SKM-1 (cell line): ENCODE measurements at regions not wholly inside any gene's neighbourhood (a gene's known extent, or its start where the extent isn't known, plus 50 kb on each side); places are given as distances from the start of the nearest gene placed in this dataset.

Source experiments
- DNase-seq: peaks from one replicate; lab custom pipeline; 2025; ENCODE audit not compliant: unreplicated experiment; lab: John Stamatoyannopoulos, UW

DNA sequence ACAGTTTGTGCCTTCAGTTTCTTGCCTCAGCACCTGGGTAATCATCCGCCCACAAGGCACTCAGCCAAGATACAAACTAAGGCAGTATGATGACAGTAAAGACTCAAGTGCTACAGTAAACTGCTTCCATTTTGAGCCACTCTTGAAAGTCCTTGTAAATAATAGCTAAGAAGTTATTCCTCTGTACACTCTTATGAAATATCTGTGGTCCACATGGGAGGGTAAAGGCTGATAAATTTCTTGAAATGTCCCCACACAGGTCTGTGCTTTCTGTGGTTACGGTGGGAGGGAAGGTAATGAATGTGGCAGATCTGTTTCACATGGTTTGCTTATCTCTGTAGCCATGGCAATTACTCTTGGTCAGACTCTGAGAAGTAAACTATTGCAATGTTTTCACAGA, 551.0 kb upstream of the ZWINT start:
- no peak for DNase-seq

DNA sequence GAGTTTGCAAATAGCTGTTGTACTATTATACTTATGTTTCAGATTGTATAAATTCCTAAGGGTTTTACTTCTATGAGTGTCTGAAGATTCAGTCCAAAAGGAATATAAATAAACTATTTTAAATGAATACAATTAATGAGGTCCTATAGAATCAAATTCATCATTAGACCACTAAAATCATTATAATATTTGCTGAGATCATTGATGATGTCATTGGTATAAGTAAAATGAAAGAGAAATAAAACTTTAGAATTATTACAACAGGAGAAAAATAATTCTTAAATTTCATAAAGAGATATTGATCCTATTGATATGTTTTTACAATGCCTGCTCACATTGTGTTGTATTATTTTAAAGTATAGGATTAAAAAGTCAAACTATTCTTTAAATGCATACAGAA, 544.0 kb upstream of the ZWINT start:
- no peak for DNase-seq

DNA sequence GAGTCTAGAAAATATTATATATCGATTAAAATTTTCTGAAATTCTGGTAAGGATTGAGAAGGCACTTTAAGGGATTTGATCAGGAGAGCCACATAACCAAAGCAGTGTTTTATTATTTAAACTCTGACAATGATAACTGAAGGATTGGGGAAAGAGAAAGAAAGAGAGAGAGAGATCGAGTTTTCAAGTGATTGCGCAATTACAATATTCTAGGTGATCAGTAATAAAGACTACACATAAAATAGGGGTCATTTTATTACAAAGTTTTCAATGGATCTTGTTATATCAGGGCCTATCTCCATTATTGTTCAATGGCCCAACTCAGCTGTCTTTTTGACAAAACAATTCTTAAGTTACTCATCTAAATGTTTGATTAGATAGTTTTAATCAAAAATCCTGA, 541.5 kb upstream of the ZWINT start:
- DNase-seq: no peak

DNA sequence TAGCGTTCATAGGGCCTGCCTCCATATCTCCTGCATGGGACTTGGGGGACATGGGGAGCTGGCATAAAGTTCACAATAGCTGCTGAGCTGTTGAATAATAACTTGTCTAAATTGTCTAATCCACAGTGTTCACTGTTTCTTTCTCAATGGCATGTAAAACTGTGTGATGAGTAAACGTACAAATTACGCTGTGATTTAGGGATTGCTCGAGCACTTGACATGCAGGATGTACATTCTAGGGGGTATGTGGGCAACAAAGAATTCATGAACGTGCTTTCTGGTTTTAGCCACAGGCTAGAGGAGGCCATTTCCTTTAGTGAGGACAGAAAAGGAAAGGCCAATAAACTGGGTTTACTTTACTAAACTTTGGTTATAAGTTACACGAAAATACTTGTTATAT, 534.2 kb upstream of the ZWINT start:
- DNase-seq: no peak

DNA sequence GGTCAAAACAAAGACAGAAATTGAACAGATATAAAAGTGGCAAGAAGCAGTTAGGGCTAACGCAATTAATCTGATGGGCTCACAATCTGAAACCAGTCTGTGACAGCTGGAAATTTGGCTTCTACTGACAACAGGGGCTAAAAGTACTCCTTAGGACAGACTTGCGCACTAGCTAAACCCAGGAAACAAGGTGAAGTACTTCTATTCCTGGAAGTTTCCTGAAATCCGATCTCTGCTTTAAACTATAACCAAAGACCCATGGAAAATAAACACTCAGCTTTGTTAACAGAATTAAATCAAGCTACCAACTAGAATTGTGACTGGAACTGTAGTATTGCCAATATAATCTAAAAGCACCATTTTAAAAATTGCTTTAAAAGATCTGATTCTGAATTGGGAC, 520.2 kb upstream of the ZWINT start:
- no peak for DNase-seq

DNA sequence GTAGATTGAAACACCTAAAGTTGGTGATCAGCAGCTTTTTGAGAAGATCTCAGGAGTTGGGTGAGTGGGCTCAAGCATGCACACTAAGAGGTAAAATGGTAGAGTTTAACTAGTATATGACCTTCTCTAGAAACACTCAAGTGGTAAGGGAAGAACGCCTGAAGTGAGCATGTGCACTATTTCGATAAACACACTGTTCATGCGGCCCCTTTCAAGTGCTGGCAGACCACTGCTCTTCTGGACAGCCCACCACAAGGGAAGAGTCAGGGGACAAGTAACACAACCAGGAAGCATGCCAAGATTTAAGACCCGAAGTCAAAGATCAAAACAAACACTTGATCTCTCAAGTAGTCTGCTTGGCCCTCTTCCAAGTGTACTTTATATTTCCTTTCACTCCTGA, 519.5 kb upstream of the ZWINT start:
- no peak for DNase-seq

DNA sequence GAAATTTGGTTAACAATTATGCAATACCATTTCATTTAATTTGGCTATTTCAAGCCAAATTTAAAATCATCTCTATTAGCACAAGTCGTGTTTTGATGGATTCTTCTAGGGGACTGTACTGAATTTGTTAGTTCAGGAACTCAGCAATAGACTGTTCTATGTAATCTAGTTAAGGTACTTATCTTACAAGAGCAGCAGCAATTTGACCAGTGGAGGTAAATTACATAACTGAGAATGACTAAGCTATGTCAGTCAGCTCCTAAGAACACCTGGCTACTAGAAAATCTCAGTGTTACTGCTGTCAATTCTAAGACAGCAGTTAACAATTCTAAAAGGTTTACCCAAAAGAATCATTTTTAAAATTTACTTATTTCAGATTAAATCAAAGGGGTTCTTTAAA, 513.9 kb upstream of the ZWINT start:
- no peak for DNase-seq

DNA sequence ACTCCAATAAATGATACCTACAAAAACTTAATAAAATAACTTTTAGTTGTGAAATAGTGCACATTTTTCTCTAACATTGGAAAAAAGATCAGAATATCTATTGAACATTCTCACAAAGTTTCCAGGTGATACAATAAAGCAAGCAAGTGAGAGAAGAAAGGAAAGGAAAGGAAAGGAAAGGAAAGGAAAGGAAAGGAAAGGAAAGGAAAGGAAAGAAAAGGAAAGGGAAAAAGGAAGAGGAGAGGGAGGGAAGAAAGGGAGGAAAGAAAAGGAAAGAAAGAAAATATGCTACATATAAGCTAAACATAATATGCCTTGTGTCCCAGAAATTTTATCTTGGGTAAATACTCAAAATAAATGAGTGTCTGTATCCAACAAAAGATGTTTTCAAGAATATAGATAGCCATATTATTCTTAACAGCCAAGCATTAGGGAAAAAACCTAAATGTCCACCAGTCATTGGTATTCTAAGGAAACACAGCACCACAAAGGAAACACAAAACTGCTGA, 510.2 kb upstream of the ZWINT start:
- no peak for DNase-seq

DNA sequence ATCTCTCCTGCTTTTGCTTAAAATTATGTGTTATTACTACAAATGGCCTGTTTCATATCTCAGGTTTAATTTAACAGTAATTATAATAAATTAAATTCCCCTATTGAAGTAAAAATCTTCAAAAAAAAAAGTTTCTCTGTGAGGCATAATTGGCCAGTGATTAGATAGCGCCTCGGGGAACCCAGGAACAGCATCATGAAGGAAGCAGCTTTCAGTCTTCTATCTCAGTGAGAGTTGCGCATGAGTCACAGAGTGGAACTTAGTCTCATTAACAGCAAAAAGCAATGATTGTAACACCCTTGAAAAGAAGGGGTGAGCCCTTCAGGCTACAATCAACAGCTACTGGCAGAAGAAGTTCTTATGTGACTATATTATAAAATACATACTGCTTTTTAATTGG, 506.2 kb upstream of the ZWINT start:
- DNase-seq: no peak

DNA sequence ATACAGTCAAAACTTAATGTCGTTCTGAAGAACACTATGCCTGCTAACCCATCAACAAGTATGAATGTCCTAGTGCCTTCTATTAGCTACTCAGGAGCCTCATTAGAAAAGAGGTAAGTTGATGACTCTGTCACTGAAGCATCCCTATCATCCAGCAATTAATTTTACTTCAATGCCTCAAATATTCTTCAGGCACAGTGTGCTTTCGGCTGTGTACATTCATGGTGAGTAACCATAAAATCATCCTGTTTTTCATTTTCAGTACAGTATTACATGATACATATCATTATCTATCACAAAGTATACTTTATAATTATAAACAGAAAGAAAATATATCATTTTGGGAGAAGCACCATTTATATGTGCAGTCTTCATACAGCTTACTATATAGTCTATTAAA, 495.5 kb upstream of the ZWINT start:
- DNase-seq: no peak

DNA sequence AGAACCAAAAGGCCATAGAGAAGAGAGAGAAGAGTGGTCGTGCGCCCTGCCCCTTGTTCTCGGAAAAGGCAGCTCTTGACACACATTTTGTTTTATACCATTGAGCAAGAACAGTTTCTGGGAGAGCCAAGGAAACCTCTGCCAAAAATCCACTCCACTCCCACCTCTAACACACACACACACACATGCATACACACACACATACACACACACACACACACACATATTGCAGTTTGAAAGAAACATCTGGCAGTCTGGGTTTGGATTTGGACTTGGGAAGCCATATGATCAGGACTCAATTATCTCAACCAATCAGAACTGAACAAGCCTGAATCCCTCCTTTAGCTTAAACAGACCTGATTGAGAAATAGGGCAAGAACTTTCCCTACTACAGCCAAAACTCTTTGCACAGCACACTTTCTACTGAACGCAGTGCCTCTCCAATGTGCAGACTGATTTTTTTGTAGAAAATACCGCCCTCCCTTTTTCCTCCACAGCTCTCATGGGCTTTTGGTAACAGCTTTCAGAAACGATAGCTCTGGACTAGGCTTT, 484.0 kb upstream of the ZWINT start:
- DNase-seq: no peak

DNA sequence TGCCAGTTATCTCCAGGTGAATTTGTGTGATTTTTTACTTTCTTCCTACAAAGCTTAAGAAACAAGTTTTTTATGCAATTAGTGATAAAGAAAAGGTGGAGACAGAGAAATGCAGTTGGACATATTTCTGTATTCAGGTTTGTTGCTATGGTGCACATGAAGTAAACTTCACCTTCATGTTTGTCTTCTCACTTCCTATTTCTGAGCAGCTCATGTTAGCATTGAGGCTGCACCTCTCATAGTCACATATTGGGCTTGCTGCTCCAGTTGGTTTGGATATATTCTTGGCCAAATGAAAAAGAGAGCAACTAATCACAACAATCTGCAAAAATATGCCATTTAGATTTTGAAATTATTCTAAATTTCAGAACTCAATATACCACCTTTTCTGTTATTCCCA, 475.6 kb upstream of the ZWINT start:
- no peak for DNase-seq

DNA sequence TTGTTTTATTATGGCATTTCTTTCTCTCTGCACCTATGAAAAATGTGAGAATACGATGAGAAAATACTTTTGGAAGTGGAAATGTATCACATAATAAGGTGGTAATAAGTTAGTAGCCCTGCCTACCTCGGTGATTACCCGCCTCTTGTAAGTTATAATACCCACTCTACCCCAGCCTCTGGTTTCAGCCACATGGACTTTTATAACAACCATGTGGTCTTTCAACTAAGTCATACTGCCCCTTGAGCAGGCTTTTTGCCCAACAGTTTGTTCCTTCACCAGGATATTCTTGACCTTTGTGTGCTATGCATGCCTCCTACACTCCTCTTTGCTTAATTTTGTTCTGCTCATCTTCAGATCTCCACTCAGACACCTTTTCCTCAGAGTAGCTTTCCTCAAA, 470.6 kb upstream of the ZWINT start:
- no peak for DNase-seq

DNA sequence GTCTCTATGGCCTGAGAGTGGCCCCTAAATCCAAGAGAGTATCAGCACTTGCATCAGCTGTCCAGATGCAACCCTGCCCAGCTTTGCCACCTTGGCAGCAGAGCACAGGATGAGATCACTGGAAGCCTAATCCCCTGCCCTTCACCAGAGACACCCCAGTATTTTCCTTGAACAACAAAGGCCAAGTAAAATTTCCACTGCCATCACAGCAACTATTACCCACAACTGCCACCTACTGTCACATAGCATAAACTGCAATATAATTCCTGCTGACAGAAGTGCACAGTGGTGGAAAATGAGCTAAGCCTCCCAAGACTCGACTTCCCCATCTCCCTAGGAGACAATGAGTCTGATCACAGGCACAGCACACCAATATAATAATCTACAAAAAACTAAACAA, 462.8 kb upstream of the ZWINT start:
- peak; percentile 23 for DNase-seq

DNA sequence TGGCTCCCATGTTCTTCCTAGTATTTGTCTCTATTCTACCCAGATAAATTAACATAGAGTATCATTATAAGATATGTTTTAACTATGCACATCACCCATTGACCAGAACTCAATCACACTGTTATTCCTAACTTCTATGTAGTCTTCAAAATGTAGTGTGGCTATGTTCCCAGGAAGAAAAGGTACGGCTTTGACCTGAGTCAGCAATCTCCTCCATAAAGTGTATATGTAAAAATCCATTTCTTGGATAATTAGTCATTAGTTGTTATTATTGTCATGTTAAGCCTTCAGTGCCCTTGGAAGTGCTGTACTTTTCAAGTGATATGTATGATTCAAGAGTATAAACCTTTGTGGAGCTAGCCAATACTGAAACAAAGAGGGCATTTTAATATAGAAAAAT, 444.0 kb upstream of the ZWINT start:
- DNase-seq: no peak

DNA sequence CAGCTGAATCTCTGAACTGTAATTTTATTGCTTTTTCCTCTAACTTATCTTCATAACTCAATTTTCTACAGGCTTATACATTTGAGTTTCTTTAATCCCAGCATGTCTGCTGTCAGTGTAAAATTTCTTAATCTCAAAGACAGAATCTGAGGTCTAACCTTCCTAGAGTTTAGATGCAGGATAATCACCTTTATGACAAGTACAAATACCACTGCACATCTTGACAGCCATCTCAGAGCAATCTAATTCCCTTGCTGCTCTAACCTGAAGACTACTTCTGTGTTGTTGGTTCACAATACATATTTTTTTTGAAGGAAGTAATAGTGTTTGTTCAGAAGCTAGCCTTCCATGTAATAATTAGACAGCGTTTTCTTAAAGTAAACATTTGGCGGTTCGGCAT, 424.2 kb upstream of the ZWINT start:
- no peak for DNase-seq

DNA sequence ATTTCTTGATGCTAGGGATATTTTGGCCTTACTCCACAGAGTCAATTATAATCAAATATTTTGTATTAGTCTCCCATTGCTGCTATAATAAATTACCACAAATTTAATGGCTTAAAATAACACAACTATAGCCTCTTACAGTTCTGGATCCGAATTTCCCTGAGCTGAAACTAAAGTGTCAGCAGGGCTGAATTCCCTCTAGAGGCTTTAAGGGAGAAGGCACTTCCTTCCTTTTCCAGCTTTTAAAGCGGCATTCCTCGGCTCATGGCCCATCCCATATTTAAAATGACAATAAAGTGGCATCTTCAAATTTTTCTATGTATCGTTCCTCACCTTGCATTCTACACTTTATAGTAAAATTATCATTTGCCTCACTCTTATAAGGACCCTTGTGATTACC, 421.4 kb upstream of the ZWINT start:
- DNase-seq: no peak

DNA sequence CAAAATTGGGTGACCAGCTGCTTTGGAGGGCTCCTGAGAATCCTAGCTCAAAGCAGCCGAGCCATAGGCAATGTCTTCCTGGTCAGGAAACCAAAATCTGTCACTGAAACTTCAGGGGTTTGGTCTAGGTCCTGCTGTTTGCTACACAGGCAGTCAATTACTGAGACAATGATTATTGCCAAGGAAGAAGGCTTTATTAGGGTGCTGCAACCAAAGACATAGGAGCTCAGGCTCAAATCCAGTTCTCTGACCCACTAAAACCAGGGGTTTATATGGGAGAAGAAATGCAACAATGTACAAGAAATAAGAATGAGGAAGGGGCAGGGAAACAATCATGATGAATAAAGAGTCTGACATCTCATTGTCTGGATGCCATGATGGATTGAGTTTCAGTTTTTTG, 410.3 kb upstream of the ZWINT start:
- no peak for DNase-seq

DNA sequence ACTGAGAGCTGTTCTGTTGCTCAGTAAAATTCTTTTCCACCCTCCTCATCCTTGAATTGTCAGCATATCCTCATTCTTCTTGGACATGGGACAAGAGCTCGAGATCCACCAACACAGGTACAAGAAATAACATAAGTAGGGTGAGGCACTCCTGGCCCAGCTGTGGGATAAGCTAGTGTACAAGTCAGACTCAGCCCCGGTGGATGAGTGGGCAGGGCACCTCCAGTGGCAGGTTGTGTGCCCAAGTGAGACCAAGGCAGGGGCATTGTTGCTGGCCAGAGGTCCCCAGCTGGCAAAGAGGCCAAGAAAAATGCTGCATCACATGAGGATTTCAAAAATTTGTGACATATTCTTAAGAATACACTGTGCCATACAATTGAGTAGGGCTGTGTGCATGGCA, 402.0 kb upstream of the ZWINT start:
- DNase-seq: no peak

DNA sequence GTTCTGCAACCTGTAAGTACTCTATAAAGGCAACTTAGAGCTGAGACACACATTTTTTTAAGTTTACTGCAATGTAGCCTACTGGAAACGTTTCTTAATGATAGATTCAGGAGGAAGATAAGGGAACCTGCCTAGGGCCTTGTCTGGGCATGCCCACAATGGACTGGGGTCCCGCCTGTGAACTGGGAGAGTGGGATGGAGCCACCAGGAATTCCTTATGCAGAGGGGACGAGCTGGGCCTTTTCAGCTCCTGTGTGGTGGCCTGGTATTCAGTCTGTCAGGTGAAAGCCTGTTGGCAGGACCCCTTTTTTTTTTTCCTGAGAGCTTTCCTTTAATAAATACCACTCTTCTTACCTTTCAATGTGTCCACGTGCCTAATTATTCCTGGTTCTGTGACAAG, 384.4 kb upstream of the ZWINT start:
- DNase-seq: no peak

DNA sequence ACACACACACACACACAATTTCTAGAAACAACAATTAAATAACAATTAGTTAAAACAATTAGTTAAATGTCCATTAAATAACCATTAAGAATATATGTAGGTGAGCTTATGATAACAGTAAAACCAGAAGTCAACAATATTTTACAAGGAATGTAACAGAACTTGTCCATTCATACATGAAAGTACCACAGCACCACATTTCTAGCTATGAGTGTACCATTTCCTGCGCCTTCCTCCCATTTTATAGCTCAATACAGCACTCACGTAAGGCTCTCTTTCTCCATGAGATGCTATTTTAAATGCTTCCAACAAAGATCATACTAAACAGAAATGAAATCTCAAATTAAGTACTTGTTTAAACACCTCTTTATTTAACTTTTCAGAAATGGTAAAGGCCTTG, 367.3 kb upstream of the ZWINT start:
- no peak for DNase-seq

DNA sequence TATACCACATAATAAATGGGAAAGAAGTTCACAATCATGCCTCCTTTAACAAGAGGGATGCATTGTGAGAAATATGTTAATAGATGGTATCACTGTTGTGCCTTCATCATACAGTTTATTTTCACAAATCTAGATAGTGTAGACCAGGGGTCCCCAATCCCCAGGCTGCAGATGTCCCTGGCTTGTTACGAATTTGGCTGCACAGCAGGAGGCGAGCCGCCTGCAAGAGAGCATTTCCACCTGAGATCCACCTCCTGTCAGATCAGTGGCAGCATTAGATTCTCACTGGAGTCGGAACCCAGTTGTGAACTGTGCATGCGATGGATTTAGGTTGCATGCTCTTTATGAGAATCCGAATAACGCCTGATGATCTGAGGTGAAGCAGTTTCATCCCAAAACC, 361.9 kb upstream of the ZWINT start:
- no peak for DNase-seq

DNA sequence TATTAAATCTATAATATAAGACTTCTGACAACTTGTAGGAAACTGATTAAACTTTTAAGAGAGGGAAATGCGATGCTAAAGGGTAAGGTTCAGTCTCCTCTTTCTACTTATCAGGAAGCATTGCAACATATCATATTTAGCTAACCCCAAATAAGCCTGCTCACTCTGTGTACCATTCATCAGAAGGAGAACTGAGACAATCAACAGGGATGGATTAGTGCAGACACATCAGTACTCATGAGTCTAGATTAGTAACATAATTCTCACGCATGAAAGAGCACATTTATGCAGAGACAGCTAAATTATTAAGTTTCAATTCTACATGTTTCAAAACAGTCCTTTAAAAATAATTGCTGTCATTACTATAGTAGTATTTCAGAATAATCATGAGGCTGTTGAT, 354.2 kb upstream of the ZWINT start:
- no peak for DNase-seq

DNA sequence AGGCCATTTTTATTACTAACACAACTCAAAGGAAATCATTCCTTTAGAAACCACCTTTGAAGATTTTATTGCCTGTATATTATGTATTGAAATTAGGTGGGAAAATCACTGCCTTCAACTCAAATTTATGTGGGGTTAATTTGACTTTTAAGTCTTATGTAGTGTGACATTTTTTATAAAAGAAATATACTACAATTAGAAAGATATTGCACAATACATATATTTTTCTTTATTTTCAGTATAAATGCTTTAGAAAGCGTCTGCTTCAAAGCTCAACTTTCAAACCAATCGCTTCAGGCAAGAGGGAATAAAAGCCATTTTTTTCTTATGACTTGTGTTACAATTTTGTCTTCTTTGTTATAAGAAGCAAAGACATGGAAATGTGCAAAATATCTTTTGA, 337.4 kb upstream of the ZWINT start:
- DNase-seq: no peak
